ENCODE measurements at regions not wholly inside any gene's neighbourhood (a gene's known extent, or its start where the extent isn't known, plus 50 kb on each side); places are given as distances from the start of the nearest gene placed in this dataset.
A peak's percentile ranks its signal among the peaks of the same experiment; 100 is the strongest.

- H3K9me3 Mint-ChIP-seq (ENCODE audit: unreplicated experiment), result no peaks in the 10 kb centered on the region
- H3K27ac Mint-ChIP-seq (ENCODE audit: unreplicated experiment), result no peak overlapping the region
- H3K4me1 Mint-ChIP-seq (ENCODE audit: low read depth, unreplicated experiment), result no peaks in the 10 kb centered on the region
- no peaks in the 10 kb centered on the region for H3K27me3 Mint-ChIP-seq (ENCODE audit: unreplicated experiment)
- no peaks in the 10 kb centered on the region for H3K36me3 Mint-ChIP-seq (ENCODE audit: unreplicated experiment)
- TF ChIP-seq CTCF (IDR thresholded peaks at IDR 0.05; ENCODE audit: partially characterized antibody, unreplicated experiment), result peak; percentile 69
- DNase-seq, result no peak
- no peak overlapping the region for H3K4me3 Mint-ChIP-seq (ENCODE audit: unreplicated experiment)
Observed at GRCh38 chr14:30214461-30215090, 286.9 kb upstream of the PRKD1 start.

- Mint-ChIP-seq H3K4me1 (ENCODE audit: low read depth, unreplicated experiment) (no peaks in the 10 kb centered on the region), H3K4me3 (ENCODE audit: unreplicated experiment) (no peak overlapping the region), H3K27ac (ENCODE audit: unreplicated experiment) (no peak overlapping the region), H3K36me3 (ENCODE audit: unreplicated experiment) (no peaks in the 10 kb centered on the region), H3K27me3 (ENCODE audit: unreplicated experiment) (no peaks in the 10 kb centered on the region), H3K9me3 (ENCODE audit: unreplicated experiment) (no peaks in the 10 kb centered on the region)
- no peak for DNase-seq
- no peak for TF ChIP-seq CTCF (IDR thresholded peaks at IDR 0.05; ENCODE audit: partially characterized antibody, unreplicated experiment)
Observed at GRCh38 chr14:30218907-30219306, 291.3 kb upstream of the PRKD1 start.

DNA sequence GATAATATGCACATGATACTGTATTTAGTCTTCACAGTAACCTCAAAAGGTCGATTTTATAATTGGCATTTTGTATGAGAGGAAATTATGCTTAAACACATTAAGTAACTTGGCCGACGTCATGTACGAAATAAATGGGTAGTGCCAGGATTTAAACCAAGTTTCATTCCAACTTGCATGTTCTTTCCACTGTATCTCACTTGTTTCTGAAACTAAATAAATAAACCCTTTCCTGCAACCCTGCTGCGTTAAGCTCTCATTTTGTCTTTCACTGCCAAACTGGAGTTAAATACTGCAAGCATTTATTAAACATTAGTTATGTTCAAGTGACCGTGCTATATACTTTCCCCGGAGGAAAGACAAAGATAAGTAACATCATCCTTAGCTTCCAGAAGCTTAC, 293.9 kb upstream of the PRKD1 start:
- H3K9me3 Mint-ChIP-seq (ENCODE audit: unreplicated experiment), result no peaks in the 10 kb centered on the region
- H3K4me3 Mint-ChIP-seq (ENCODE audit: unreplicated experiment), result no peak overlapping the region
- H3K27me3 Mint-ChIP-seq (ENCODE audit: unreplicated experiment), result no peaks in the 10 kb centered on the region
- no peak for TF ChIP-seq CTCF (IDR thresholded peaks at IDR 0.05; ENCODE audit: partially characterized antibody, unreplicated experiment)
- no peak overlapping the region for H3K27ac Mint-ChIP-seq (ENCODE audit: unreplicated experiment)
- DNase-seq, result no peak
- H3K4me1 Mint-ChIP-seq (ENCODE audit: low read depth, unreplicated experiment), result no peaks in the 10 kb centered on the region
- H3K36me3 Mint-ChIP-seq (ENCODE audit: unreplicated experiment), result no peaks in the 10 kb centered on the region

DNA sequence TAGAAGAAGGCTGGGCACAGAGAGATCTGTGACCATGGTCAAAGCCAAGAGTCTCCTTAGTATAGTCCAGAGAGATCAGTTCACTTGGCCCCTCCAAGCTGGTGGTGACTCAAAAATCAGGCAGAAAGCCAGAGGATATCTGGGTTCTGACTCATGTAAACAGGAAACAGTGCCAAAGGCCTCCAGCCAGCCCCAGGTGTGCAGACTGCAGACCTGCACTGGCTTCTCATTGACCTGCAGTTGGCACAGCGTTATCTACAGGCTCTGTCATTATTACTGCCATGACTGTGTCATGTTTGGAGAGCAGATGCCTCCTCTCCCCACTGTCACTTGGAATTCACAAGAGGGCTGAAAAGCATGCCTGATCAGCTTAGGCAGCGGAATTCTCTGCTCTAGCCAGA, 295.7 kb upstream of the PRKD1 start:
- no peak for TF ChIP-seq CTCF (IDR thresholded peaks at IDR 0.05; ENCODE audit: partially characterized antibody, unreplicated experiment)
- Mint-ChIP-seq H3K27me3 (ENCODE audit: unreplicated experiment) (no peaks in the 10 kb centered on the region), H3K36me3 (ENCODE audit: unreplicated experiment) (no peaks in the 10 kb centered on the region), H3K4me1 (ENCODE audit: low read depth, unreplicated experiment) (no peaks in the 10 kb centered on the region), H3K9me3 (ENCODE audit: unreplicated experiment) (no peaks in the 10 kb centered on the region), H3K4me3 (ENCODE audit: unreplicated experiment) (no peak overlapping the region), H3K27ac (ENCODE audit: unreplicated experiment) (no peak overlapping the region)
- DNase-seq, result no peak

- Mint-ChIP-seq H3K27ac (ENCODE audit: unreplicated experiment) (no peak overlapping the region), H3K4me3 (ENCODE audit: unreplicated experiment) (no peak overlapping the region), H3K36me3 (ENCODE audit: unreplicated experiment) (no peaks in the 10 kb centered on the region), H3K4me1 (ENCODE audit: low read depth, unreplicated experiment) (no peaks in the 10 kb centered on the region), H3K9me3 (ENCODE audit: unreplicated experiment) (no peaks in the 10 kb centered on the region), H3K27me3 (ENCODE audit: unreplicated experiment) (no peaks in the 10 kb centered on the region)
- DNase-seq, result no peak
- TF ChIP-seq CTCF (IDR thresholded peaks at IDR 0.05; ENCODE audit: partially characterized antibody, unreplicated experiment), result no peak
Observed at GRCh38 chr14:30223966-30224365, 296.3 kb upstream of the PRKD1 start.

Data from glutamatergic neuron (in vitro differentiated cells).